ENCODE measurements at regions not wholly inside any gene's neighbourhood (a gene's known extent, or its start where the extent isn't known, plus 50 kb on each side); places are given as distances from the start of the nearest gene placed in this dataset.
"Not testable (repeated sequence)": the region's sequence is repeated elsewhere in the genome, so short reads cannot be mapped to it uniquely, and the experiment has no call there.

DNA sequence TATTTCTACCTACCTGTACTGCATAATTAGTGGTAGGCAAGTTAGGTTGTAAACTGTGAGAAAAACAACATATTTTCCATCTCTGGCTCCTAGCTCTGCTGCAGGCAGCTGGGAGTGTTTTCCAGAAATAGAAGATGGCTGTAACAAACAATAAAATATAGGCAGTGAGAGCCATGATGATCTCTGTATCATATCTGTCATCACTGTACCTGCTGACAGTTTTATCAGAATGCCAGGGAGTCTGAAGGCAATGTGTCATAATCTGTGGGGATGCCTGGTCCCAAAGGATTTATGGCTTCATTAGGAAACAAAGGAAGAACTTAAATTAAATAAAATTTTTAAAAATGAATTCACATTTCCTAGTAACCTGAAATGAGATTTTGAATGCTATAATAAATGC lies 160.9 kb upstream of the SMIM30 start:
- no peaks in the 10 kb centered on the region for H3K27me3 ChIP-seq
- no peak for DNase-seq (ENCODE audit: extremely low spot score)
- no peak overlapping the region for H3K4me3 ChIP-seq
- no peak overlapping the region for H3K27ac ChIP-seq (replicated peaks in 1 of 4)
- TF ChIP-seq POLR2A (IDR thresholded peaks at IDR 0.05; ENCODE audit: low read depth) (no peak), EP300 (IDR thresholded peaks at IDR 0.05) (no peak), POLR2AphosphoS5 (IDR thresholded peaks at IDR 0.05) (no peak)
- TF ChIP-seq, protein P1, sequence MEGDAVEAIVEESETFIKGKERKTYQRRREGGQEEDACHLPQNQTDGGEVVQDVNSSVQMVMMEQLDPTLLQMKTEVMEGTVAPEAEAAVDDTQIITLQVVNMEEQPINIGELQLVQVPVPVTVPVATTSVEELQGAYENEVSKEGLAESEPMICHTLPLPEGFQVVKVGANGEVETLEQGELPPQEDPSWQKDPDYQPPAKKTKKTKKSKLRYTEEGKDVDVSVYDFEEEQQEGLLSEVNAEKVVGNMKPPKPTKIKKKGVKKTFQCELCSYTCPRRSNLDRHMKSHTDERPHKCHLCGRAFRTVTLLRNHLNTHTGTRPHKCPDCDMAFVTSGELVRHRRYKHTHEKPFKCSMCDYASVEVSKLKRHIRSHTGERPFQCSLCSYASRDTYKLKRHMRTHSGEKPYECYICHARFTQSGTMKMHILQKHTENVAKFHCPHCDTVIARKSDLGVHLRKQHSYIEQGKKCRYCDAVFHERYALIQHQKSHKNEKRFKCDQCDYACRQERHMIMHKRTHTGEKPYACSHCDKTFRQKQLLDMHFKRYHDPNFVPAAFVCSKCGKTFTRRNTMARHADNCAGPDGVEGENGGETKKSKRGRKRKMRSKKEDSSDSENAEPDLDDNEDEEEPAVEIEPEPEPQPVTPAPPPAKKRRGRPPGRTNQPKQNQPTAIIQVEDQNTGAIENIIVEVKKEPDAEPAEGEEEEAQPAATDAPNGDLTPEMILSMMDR (IDR thresholded peaks at IDR 0.05): no peak
- peaks cover 2 to 16% (median 7%) of the 10 kb centered on the region in 4 donors for H3K4me1 ChIP-seq
- H3K9me3 ChIP-seq: peaks cover 0 to 8% (median 2%) of the 10 kb centered on the region in 4 donors
- intact Hi-C loops (cut with DNase I): no loop called here
- H3K36me3 ChIP-seq: no peaks in the 10 kb centered on the region

DNA sequence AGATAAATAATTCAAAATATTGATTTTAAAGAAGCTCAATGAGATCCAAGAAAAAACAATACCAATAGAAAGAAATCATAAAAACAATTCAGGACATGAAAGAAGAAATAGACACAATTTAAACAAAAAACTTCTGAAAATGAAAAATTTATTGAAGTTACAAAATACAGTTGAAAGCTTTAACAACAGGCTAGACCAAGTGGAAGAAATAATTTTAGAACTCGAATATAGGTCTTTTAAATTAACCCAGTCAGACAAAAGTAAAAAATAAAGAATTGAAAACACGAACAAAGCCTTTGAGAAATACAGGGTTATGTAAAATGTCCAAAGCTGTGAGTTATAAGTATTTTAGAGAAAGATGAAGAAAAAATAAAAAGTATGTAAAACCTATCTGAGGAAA lies 152.4 kb upstream of the SMIM30 start:
- peaks cover 0 to 38% (median 21%) of the 10 kb centered on the region in 4 donors for H3K9me3 ChIP-seq
- DNase-seq (ENCODE audit: extremely low spot score): no peak
- no peaks in the 10 kb centered on the region for H3K27me3 ChIP-seq
- intact Hi-C loops (cut with DNase I): no loop called here
- H3K36me3 ChIP-seq: no peaks in the 10 kb centered on the region
- no peaks in the 10 kb centered on the region for H3K4me1 ChIP-seq
- no peak overlapping the region for H3K27ac ChIP-seq (replicated peaks in 1 of 4)
- WGBS: 82% methylated on average over 2 of the region's 2 CpGs
- no peak overlapping the region for H3K4me3 ChIP-seq
- no peak for TF ChIP-seq POLR2AphosphoS5 (IDR thresholded peaks at IDR 0.05)

DNA sequence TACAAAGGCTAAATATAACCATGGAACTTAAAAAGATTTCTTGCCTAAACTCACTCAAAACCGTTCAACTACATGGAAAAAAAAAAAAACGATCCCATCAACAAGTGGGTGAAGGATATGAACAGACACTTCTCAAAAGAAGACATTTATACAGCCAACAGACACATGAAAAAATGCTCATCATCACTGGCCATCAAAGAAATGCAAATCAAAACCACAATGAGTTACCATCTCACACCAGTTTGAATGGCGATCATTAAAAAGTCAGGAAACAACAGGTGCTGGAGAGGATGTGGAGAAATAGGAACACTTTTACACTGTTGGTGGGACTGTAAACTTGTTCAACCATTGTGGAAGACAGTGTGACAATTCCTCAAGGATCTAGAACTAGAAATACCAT lies 151.2 kb upstream of the SMIM30 start:
- peaks cover 0 to 35% (median 19%) of the 10 kb centered on the region in 4 donors for H3K9me3 ChIP-seq
- H3K4me3 ChIP-seq; H3K27me3 ChIP-seq; H3K27ac ChIP-seq (replicated peaks in 1 of 4); H3K36me3 ChIP-seq; H3K4me1 ChIP-seq; DNase-seq (ENCODE audit: extremely low spot score); intact Hi-C loops (cut with DNase I): not testable (repeated sequence)
- WGBS: 97% methylated on average over 3 of the region's 3 CpGs

DNA sequence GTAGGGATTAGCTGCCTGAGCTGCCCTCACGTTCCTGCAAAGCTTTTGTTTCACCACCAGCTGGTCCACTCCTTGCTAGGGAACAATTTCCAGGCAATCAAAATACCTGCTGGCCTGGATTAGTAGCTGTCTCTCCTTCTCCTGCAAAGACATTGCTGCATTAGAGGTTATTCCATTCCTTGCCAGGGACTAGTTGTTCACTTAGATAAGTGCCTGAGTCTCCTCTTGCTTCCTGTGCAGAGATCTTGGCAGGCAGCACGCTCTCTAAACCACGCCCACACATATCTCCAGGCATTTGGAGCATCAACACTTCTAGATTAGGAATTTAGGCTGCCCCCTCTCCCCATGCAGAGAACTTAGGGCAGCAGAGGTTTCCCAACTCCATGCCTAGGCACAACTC lies 150.4 kb upstream of the SMIM30 start:
- TF ChIP-seq EP300 (IDR thresholded peaks at IDR 0.05): no peak
- no peak for TF ChIP-seq POLR2A (IDR thresholded peaks at IDR 0.05; ENCODE audit: low read depth)
- no peak for TF ChIP-seq POLR2AphosphoS5 (IDR thresholded peaks at IDR 0.05)
- TF ChIP-seq, protein P1 (IDR thresholded peaks at IDR 0.05): no peak
- intact Hi-C loops (cut with DNase I): no loop called here
- no peak for DNase-seq (ENCODE audit: extremely low spot score)
- Histone ChIP-seq H3K9me3 (peaks cover 0 to 35% (median 19%) of the 10 kb centered on the region in 4 donors), H3K27ac (replicated peaks in 1 of 4) (no peak overlapping the region), H3K4me1 (no peaks in the 10 kb centered on the region), H3K27me3 (no peaks in the 10 kb centered on the region), H3K36me3 (no peaks in the 10 kb centered on the region), H3K4me3 (no peak overlapping the region)
- WGBS: 72% methylated on average over 3 of the region's 3 CpGs

DNA sequence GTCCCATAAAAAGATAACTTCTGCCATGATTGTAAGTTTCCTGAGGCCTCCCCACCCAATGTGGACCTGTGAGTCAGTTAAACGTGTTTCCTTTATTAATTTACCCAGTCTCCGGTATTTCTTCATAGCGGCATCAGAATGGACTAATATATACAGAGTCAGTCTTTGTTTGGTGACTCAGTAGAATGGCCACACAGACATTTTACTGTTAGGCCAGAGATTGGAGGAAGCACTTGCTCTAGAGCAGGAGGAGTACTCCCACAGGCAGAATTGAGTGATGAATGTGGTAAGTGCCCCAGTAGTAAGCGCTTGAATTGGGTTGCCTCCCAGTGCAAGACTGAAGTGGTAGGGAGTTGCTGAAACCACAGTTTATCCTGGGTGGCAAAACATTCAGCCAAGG lies 149.5 kb upstream of the SMIM30 start:
- 80% methylated on average over 3 of the region's 4 CpGs for WGBS

DNA sequence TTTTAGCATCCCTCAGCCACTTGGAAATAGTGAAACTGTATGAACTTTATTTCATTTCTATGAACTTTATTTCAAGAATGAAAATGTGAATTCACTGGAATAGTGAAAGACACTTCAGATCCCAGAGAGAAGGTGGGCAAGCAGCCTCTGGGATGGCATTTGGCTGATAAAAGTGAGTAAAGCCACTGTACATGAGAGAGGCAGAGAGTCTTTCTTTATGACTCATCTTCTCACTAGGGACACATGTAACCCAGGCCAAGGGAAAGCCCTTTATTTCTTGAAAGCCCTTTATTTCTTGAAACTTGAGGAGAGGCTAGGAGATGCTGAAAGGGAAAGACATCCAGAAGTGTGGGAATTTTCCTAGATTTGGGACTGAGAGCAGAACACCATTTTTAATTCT lies 148.9 kb upstream of the SMIM30 start:
- Histone ChIP-seq H3K27me3 (no peaks in the 10 kb centered on the region), H3K9me3 (peaks cover 0 to 28% (median 18%) of the 10 kb centered on the region in 4 donors), H3K4me3 (no peak overlapping the region), H3K36me3 (no peaks in the 10 kb centered on the region), H3K4me1 (no peaks in the 10 kb centered on the region), H3K27ac (replicated peaks in 1 of 4) (no peak overlapping the region)
- intact Hi-C loops (cut with DNase I): no loop called here
- no peak for DNase-seq (ENCODE audit: extremely low spot score)
- TF ChIP-seq POLR2AphosphoS5 (IDR thresholded peaks at IDR 0.05) (no peak), POLR2A (IDR thresholded peaks at IDR 0.05; ENCODE audit: low read depth) (no peak), EP300 (IDR thresholded peaks at IDR 0.05) (no peak)
- TF ChIP-seq, protein P1 (IDR thresholded peaks at IDR 0.05): no peak

More for the DNA sequence above, 149.5 kb upstream of the SMIM30 start:
- TF ChIP-seq POLR2A (IDR thresholded peaks at IDR 0.05; ENCODE audit: low read depth) (no peak), EP300 (IDR thresholded peaks at IDR 0.05) (no peak), POLR2AphosphoS5 (IDR thresholded peaks at IDR 0.05) (no peak)
- TF ChIP-seq, protein P1 (IDR thresholded peaks at IDR 0.05): no peak
- H3K4me1 ChIP-seq: no peaks in the 10 kb centered on the region
- no peak for DNase-seq (ENCODE audit: extremely low spot score)
- H3K4me3 ChIP-seq: no peak overlapping the region
- H3K9me3 ChIP-seq: peaks cover 0 to 32% (median 19%) of the 10 kb centered on the region in 4 donors
- intact Hi-C loops (cut with DNase I): no loop called here
- H3K36me3 ChIP-seq: no peaks in the 10 kb centered on the region
- H3K27ac ChIP-seq (replicated peaks in 1 of 4): no peak overlapping the region
- H3K27me3 ChIP-seq: no peaks in the 10 kb centered on the region

Data from esophagus muscularis mucosa (tissue), 4 donors.